Neural progenitor cell (in vitro differentiated cells): ENCODE measurements at regions not wholly inside any gene's neighbourhood (a gene's known extent, or its start where the extent isn't known, plus 50 kb on each side); places are given as distances from the start of the nearest gene placed in this dataset.

Experiments used
- CTCF ChIP-seq: fragments of 200-600 bp; sonication (generic); IDR thresholded peaks from 2 replicates; pipeline ENCODE4 v1.5.1; 2017; ENCODE audit warnings: antibody characterized with exemption, mild to moderate bottlenecking
- EZH2 ChIP-seq: fragments of 200-600 bp; sonication (generic); IDR thresholded peaks from 2 replicates; pipeline ENCODE4 v1.6.1; 2017; ENCODE audit warnings: antibody characterized with exemption, mild to moderate bottlenecking, moderate library complexity
- EZH2phosphoT487 ChIP-seq: fragments of 200-600 bp; sonication (generic); IDR thresholded peaks from 2 replicates; pipeline ENCODE4 v1.6.1; 2017; ENCODE audit warnings: antibody characterized with exemption

DNA sequence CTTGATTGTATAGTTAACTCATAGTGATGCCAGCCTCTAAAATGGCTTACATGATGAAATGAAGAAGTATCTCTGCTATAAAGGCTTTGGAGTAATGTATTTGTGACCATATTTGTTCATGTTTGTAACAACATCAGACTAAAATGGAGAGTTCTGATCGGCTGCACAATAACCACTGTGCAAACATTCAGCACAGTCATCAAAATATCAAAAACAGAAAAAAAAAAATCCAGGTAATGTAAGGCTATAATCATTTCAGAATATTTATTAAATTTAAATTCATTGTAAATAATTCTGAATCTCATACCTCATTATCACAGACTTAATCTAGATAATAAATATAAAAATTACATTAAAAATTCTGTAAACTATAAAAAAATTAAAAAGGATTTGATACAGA is 1161.8 kb downstream of the MRPL39 start:
- TF ChIP-seq CTCF (no peak), EZH2 (no peak), EZH2phosphoT487 (no peak)
